K562 (cell line): ENCODE measurements at regions not wholly inside any gene's neighbourhood (a gene's known extent, or its start where the extent isn't known, plus 50 kb on each side); places are given as distances from the start of the nearest gene placed in this dataset.

Source experiments
- ATAC-seq: fragments of 200-7000 bp; cut with Tn5 transposase; 3 replicates; pipeline ENCODE4 v1.9.1; 2020; ENCODE audit warnings: moderate library complexity
- BruUV-seq: library from RNA; stranded (reverse); fragments of 400-500 nt; replicated peaks from 2 replicates; lab custom pipeline; 2021; lab: Mats Ljungman, UMichigan
- CTCF ChIA-PET: fragments of 300-600 bp; formaldehyde crosslinking; extraction: SDS; loops from one replicate; lab custom pipeline; 2021; ENCODE audit warnings: low intra/inter-chr PET ratio; lab: Yijun Ruan, JAX
- POLR2A ChIA-PET: fragments of 300-600, 350-650 bp; sonication (Branson Sonifier 250); formaldehyde crosslinking; extraction: SDS; loops from one replicate; lab custom pipeline; 2021; ENCODE audit warnings: antibody characterized with exemption, inconsistent platforms; lab: Yijun Ruan, JAX
- DNase-seq, 4 experiments: peaks; one replicate each; pipeline versions ENCODE4 v3.0.0 to v3.0.0-alpha.2; 2011 to 2018; ENCODE audit warnings: low spot score in 3 of 4, mixed read lengths in 3 of 4; ENCODE audit errors: extremely low read depth in 1 of 4
- FAIRE-seq: peaks from 2 replicates; lab custom pipeline; 2011; peaks lifted over from hg19 to GRCh38; lab: Jason Lieb, UNC
- H2AFZ ChIP-seq: 2 replicates; pipeline ENCODE4 v1.6.0; 2011; ENCODE audit warnings: low read depth, low read length, control low read depth, inconsistent platforms
- H3K27ac ChIP-seq: fragments of 200-600 bp; 3 replicates; pipeline ENCODE4 v1.8.0; 2011; ENCODE audit warnings: low read depth, mild to moderate bottlenecking, control low read depth, inconsistent platforms, low read length, moderate library complexity, mixed read lengths; ENCODE audit errors: extremely low read depth
- H3K27me3 ChIP-seq, 2 experiments: fragments of 300-600 bp in 1 of 2; 2 replicates in 1 of 2; 3 replicates in 1 of 2; pipeline versions ENCODE4 v1.6.0 to v1.8.0; 2011; ENCODE audit warnings: inconsistent platforms in 2 of 2, low read length in 2 of 2, mild to moderate bottlenecking in 1 of 2, mixed read lengths in 1 of 2, moderate library complexity in 1 of 2; ENCODE audit not compliant: control insufficient read depth in 2 of 2, insufficient read depth in 2 of 2
- H3K36me3 ChIP-seq: fragments of 300-600 bp; 3 replicates; pipeline ENCODE4 v1.8.0; 2011; ENCODE audit warnings: mild to moderate bottlenecking, low read length, inconsistent platforms; ENCODE audit not compliant: control insufficient read depth, insufficient read depth
- H3K4me1 ChIP-seq, 2 experiments: fragments of 200-600 bp in 1 of 2; replicated peaks in 1 of 2; 2 replicates in 1 of 2; 3 replicates in 1 of 2; pipeline versions ENCODE4 v1.5.1 to v1.8.0; 2011; ENCODE audit warnings: inconsistent platforms in 2 of 2, low read length in 2 of 2, mild to moderate bottlenecking in 1 of 2, mixed read lengths in 1 of 2, moderate library complexity in 1 of 2; ENCODE audit not compliant: control insufficient read depth in 2 of 2, insufficient read depth in 2 of 2
- H3K4me2 ChIP-seq: 2 replicates; pipeline ENCODE4 v1.6.1; 2011; ENCODE audit warnings: low read length, control low read depth, inconsistent platforms, mixed read lengths; ENCODE audit not compliant: insufficient read depth
- H3K4me3 ChIP-seq: fragments of 200-600 bp; sonication (generic), shearing (Covaris generic); 2 replicates; pipeline ENCODE4 v1.5.1; 2016; ENCODE audit warnings: control low read depth, inconsistent platforms
- H3K79me2 ChIP-seq: fragments of 200-600 bp; 3 replicates; pipeline ENCODE4 v1.8.0; 2011; ENCODE audit warnings: low read length, inconsistent platforms; ENCODE audit not compliant: control insufficient read depth, insufficient read depth
- H3K9ac ChIP-seq, 2 experiments: 2 replicates each; pipeline versions ENCODE4 v1.6.0 to v1.6.1; 2011; ENCODE audit warnings: low read depth in 2 of 2, low read length in 2 of 2, control low read depth in 1 of 2, inconsistent platforms in 1 of 2, mild to moderate bottlenecking in 1 of 2, mixed read lengths in 1 of 2; ENCODE audit not compliant: insufficient read depth in 1 of 2
- H3K9me1 ChIP-seq: one replicate; pipeline ENCODE4 v1.6.0; 2011; ENCODE audit warnings: inconsistent platforms, mild to moderate bottlenecking, low read length, moderate library complexity; ENCODE audit not compliant: control insufficient read depth, insufficient read depth
- H3K9me3 ChIP-seq: replicated peaks from 2 replicates; pipeline ENCODE4 v1.5.1; 2011; ENCODE audit warnings: low read depth, low read length, inconsistent platforms; ENCODE audit not compliant: control insufficient read depth, insufficient read depth
- H4K20me1 ChIP-seq: replicated peaks from 2 replicates; pipeline ENCODE4 v1.6.1; 2011; ENCODE audit warnings: low read length, inconsistent platforms, mixed read lengths; ENCODE audit not compliant: control insufficient read depth, insufficient read depth
- ESRRA ChIP-seq: fragments of 450-650 bp; IDR thresholded peaks from 2 replicates; pipeline ENCODE4 v1.6.1; 2014; ENCODE audit warnings: low read depth, mild to moderate bottlenecking, moderate library complexity, borderline replicate concordance
- YY1 ChIP-seq, 3 experiments: IDR thresholded peaks; 2 replicates each; pipeline ENCODE4 v1.6.1; 2011; ENCODE audit warnings: low read length in 2 of 3, mild to moderate bottlenecking in 2 of 3, moderate library complexity in 2 of 3, borderline replicate concordance in 1 of 3, control low read depth in 1 of 3, low read depth in 1 of 3; ENCODE audit not compliant: insufficient read depth in 3 of 3, insufficient replicate concordance in 2 of 3, control insufficient read depth in 1 of 3, insufficient read length in 1 of 3; ENCODE audit errors: extremely low read depth in 1 of 3
- WGBS: fragments of 100-300 bp; shearing (Covaris generic); methylation state at CpG from one replicate; pipeline ENCODE4 v1.1.6; 2016; ENCODE audit warnings: low coverage, mixed read lengths; ENCODE audit not compliant: insufficient coverage; ENCODE audit errors: missing lambda C conversion rate; 5-methylcytosine and 5-hydroxymethylcytosine counted together
- in situ Hi-C: fragments of 300-500 bp; cut with MboI; formaldehyde crosslinking; loops from 4 replicates; pipeline ENCODE4 v1.15.0; 2018; ENCODE audit warnings: inconsistent platforms, mixed read lengths
- intact Hi-C: fragments of 100-400 bp; cut with micrococcal nuclease; formaldehyde crosslinking; loops from 2 replicates; pipeline ENCODE4 v1.14.2; 2022
- TF ChIP-seq, protein P1 (sequence below): fragments of 450-650 bp; IDR thresholded peaks from 2 replicates; pipeline ENCODE4 v1.6.1; 2014; ENCODE audit warnings: low read depth, mild to moderate bottlenecking, moderate library complexity, borderline replicate concordance
- TF ChIP-seq, protein P2 (sequence below), 2 experiments: IDR thresholded peaks; 2 replicates each; pipeline ENCODE4 v1.6.1; 2012; ENCODE audit warnings: improper control_type of control experiment in 2 of 2, low read depth in 2 of 2, low read length in 2 of 2, borderline replicate concordance in 1 of 2
- TF ChIP-seq, protein P3 (sequence below): fragments of 450-650 bp; IDR thresholded peaks from 2 replicates; pipeline ENCODE4 v1.6.1; 2017; ENCODE audit warnings: antibody characterized with exemption, mild to moderate bottlenecking

DNA sequence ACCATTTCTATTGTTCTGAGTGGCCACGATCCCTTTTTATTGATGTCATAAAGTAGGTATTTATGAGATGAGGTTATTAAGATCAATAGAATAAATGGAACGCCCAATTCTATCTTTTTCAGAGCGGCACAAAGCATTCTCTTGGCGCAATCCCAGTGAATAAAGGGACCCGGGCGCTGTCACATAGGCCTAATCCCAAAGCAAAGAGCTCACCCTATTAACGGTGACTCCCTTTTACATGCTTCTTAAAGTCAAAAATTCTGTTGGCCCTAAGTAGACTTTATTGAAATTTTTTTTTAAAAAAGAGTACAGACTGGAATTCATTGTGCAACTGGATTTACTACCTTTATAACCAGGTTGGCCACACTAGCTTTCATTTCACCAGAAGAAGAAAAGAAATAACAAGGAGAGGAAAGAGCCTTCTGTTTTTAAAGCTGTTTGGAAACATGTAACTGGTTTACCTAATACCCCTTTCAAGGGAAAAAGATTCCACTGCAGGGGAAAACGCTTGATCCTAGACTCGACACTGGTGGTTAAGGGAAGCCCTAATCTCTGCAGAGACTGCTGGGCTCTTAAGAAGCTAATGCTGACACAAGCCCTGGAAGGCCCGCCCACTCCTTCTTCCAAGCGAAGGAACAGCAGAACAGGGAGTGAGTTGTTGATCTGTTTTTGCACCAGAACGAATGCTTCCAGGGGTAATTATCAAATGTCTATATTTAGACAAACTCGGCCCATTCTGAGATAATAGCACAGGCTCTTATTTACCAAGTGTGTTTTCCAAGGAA, 381.2 kb downstream of the BCL11B start:
- no peaks in the 10 kb centered on the region for H3K9me1 ChIP-seq
- H3K4me2 ChIP-seq: no peak overlapping the region
- no peak overlapping the region for H2AFZ ChIP-seq
- FAIRE-seq (no peak), ATAC-seq (no peak), DNase-seq (no peak)
- H4K20me1 ChIP-seq: no peaks in the 10 kb centered on the region
- no peak overlapping the region for H3K27ac ChIP-seq
- no peaks in the 10 kb centered on the region for H3K9me3 ChIP-seq
- no peaks in the 10 kb centered on the region; a peak in 1 of 5 replicates for H3K4me1 ChIP-seq
- ChIA-PET CTCF (no interaction called here), POLR2A (no interaction called here)
- TF ChIP-seq, protein P1, sequence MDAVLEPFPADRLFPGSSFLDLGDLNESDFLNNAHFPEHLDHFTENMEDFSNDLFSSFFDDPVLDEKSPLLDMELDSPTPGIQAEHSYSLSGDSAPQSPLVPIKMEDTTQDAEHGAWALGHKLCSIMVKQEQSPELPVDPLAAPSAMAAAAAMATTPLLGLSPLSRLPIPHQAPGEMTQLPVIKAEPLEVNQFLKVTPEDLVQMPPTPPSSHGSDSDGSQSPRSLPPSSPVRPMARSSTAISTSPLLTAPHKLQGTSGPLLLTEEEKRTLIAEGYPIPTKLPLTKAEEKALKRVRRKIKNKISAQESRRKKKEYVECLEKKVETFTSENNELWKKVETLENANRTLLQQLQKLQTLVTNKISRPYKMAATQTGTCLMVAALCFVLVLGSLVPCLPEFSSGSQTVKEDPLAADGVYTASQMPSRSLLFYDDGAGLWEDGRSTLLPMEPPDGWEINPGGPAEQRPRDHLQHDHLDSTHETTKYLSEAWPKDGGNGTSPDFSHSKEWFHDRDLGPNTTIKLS: no peak
- TF ChIP-seq, protein P2, sequence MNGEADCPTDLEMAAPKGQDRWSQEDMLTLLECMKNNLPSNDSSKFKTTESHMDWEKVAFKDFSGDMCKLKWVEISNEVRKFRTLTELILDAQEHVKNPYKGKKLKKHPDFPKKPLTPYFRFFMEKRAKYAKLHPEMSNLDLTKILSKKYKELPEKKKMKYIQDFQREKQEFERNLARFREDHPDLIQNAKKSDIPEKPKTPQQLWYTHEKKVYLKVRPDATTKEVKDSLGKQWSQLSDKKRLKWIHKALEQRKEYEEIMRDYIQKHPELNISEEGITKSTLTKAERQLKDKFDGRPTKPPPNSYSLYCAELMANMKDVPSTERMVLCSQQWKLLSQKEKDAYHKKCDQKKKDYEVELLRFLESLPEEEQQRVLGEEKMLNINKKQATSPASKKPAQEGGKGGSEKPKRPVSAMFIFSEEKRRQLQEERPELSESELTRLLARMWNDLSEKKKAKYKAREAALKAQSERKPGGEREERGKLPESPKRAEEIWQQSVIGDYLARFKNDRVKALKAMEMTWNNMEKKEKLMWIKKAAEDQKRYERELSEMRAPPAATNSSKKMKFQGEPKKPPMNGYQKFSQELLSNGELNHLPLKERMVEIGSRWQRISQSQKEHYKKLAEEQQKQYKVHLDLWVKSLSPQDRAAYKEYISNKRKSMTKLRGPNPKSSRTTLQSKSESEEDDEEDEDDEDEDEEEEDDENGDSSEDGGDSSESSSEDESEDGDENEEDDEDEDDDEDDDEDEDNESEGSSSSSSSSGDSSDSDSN (IDR thresholded peaks at IDR 0.05; ENCODE audit: borderline replicate concordance in 1 of 2, low read depth in 2 of 2, low read length in 2 of 2): no peak
- TF ChIP-seq, protein P3, sequence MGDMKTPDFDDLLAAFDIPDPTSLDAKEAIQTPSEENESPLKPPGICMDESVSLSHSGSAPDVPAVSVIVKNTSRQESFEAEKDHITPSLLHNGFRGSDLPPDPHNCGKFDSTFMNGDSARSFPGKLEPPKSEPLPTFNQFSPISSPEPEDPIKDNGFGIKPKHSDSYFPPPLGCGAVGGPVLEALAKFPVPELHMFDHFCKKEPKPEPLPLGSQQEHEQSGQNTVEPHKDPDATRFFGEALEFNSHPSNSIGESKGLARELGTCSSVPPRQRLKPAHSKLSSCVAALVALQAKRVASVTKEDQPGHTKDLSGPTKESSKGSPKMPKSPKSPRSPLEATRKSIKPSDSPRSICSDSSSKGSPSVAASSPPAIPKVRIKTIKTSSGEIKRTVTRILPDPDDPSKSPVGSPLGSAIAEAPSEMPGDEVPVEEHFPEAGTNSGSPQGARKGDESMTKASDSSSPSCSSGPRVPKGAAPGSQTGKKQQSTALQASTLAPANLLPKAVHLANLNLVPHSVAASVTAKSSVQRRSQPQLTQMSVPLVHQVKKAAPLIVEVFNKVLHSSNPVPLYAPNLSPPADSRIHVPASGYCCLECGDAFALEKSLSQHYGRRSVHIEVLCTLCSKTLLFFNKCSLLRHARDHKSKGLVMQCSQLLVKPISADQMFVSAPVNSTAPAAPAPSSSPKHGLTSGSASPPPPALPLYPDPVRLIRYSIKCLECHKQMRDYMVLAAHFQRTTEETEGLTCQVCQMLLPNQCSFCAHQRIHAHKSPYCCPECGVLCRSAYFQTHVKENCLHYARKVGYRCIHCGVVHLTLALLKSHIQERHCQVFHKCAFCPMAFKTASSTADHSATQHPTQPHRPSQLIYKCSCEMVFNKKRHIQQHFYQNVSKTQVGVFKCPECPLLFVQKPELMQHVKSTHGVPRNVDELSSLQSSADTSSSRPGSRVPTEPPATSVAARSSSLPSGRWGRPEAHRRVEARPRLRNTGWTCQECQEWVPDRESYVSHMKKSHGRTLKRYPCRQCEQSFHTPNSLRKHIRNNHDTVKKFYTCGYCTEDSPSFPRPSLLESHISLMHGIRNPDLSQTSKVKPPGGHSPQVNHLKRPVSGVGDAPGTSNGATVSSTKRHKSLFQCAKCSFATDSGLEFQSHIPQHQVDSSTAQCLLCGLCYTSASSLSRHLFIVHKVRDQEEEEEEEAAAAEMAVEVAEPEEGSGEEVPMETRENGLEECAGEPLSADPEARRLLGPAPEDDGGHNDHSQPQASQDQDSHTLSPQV: no peak
- TF ChIP-seq ESRRA (no peak), YY1 (IDR thresholded peaks at IDR 0.05; ENCODE audit: borderline replicate concordance in 1 of 3, control insufficient read depth in 1 of 3, extremely low read depth in 1 of 3, insufficient read depth in 3 of 3, insufficient read length in 1 of 3, insufficient replicate concordance in 2 of 3, low read depth in 1 of 3, low read length in 2 of 3) (no peak)
- no peak overlapping the region for H3K9ac ChIP-seq
- 1% methylated on average over 11 of the region's 13 CpGs for WGBS
- H3K36me3 ChIP-seq: no peaks in the 10 kb centered on the region
- H3K4me3 ChIP-seq: no peak overlapping the region
- BruUV-seq: no TSS peak
- in situ Hi-C loops (no loop called here), intact Hi-C loops (no loop called here)
- no peaks in the 10 kb centered on the region; a peak in 1 of 5 replicates for H3K27me3 ChIP-seq
- no peaks in the 10 kb centered on the region for H3K79me2 ChIP-seq
